ENCODE measurements at regions not wholly inside any gene's neighbourhood (a gene's known extent, or its start where the extent isn't known, plus 50 kb on each side); places are given as distances from the start of the nearest gene placed in this dataset.

DNA sequence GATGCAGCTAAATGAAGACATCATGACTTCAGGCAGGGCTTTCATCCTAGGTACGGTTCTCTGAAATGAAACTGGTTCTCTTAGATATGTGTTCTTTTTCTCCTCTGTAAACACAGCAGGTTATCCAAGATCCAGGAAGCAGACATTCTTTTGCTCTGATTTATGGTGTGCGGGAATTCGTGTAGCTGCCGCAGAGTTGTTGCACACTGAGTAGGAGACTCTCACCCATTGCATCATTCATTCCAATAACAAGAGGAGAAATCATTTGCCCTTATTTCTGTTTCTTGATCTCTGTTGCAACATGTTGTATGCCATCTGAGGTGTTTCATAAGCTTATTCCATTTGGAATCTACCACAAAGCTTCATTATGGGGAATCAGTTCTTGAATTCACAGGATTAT, 133.6 kb upstream of the VCX2 start:
- H3K36me3 Mint-ChIP-seq (ENCODE audit: insufficient read depth in 1 of 3, low read depth in 3 of 3): no peaks in the 10 kb centered on the region
- no peaks in the 10 kb centered on the region; a peak in 2 of 5 replicates for H3K9me3 Mint-ChIP-seq
- no peak overlapping the region for H2BK15ac ChIP-seq (ENCODE audit: low read depth, low read length)
- H3T11ph ChIP-seq (ENCODE audit: low read length): no peak overlapping the region
- no peak overlapping the region for H2AFZ ChIP-seq (ENCODE audit: low read length)
- H3K27me3 Mint-ChIP-seq (ENCODE audit: low read depth): no peaks in the 10 kb centered on the region
- DNase-seq: no peak
- no peaks in the 10 kb centered on the region for H3K9me3 ChIP-seq (ENCODE audit: control insufficient read depth, low read depth, low read length)
- no peak overlapping the region for H2BK20ac ChIP-seq (ENCODE audit: low read depth, low read length, poor library complexity, severe bottlenecking)
- no peak overlapping the region for H3K18ac ChIP-seq (ENCODE audit: insufficient read length, low read depth, low read length)
- no peak overlapping the region for H3K4me3 Mint-ChIP-seq
- no peak overlapping the region for H4K8ac ChIP-seq (replicated peaks; ENCODE audit: insufficient read length, low read depth, low read length)
- H3K23me2 ChIP-seq (ENCODE audit: insufficient read length, low read depth, low read length, poor library complexity, severe bottlenecking): no peaks in the 10 kb centered on the region
- no peak overlapping the region for H3K4me2 ChIP-seq (ENCODE audit: insufficient read depth, insufficient read length, low read length)
- H4K20me1 ChIP-seq (ENCODE audit: control insufficient read depth, insufficient read depth, insufficient read length): no peaks in the 10 kb centered on the region
- no peak overlapping the region for H3K9ac ChIP-seq (ENCODE audit: extremely low read depth, insufficient read length, low read length)
- H4K91ac ChIP-seq (ENCODE audit: insufficient read length, low read depth, low read length): no peak overlapping the region
- H2BK120ac ChIP-seq (ENCODE audit: low read depth, low read length, poor library complexity, severe bottlenecking): no peak overlapping the region
- no peaks in the 10 kb centered on the region for H3K27me3 ChIP-seq (ENCODE audit: insufficient read depth, low read length)
- H3K4me1 ChIP-seq (ENCODE audit: insufficient read depth, low read length): no peaks in the 10 kb centered on the region
- H3K56ac ChIP-seq (ENCODE audit: insufficient read length, low read depth, low read length): no peak overlapping the region
- no peaks in the 10 kb centered on the region for H3K79me2 ChIP-seq (ENCODE audit: insufficient read depth, low read length)
- H3K14ac ChIP-seq (ENCODE audit: insufficient read depth, low read length): no peak overlapping the region
- H3K27ac Mint-ChIP-seq: no peak overlapping the region
- H2AK5ac ChIP-seq (ENCODE audit: insufficient read length, low read length): no peak overlapping the region
- TF ChIP-seq CTCF (conservative IDR thresholded peaks at IDR 0.05): no peak
- H2BK12ac ChIP-seq (ENCODE audit: insufficient read length, low read depth, low read length): no peak overlapping the region
- H3K79me1 ChIP-seq (ENCODE audit: insufficient read depth, low read depth, low read length, poor library complexity, severe bottlenecking): no peaks in the 10 kb centered on the region
- no peak overlapping the region for H2BK5ac ChIP-seq (ENCODE audit: insufficient read length, low read length)
- WGBS (ENCODE audit: extremely low coverage, insufficient read length, low lambda C conversion rate): no CpG with 5 or more reads among the region's 4 CpGs
- H3K27ac ChIP-seq (ENCODE audit: insufficient read length, low read depth, low read length): no peak overlapping the region
- no peak overlapping the region for H3K4ac ChIP-seq (ENCODE audit: low read depth, low read length)
- H4K5ac ChIP-seq (ENCODE audit: insufficient read length, low read depth, low read length): no peak overlapping the region
- no peaks in the 10 kb centered on the region for H3K4me1 Mint-ChIP-seq
- no peak overlapping the region for H3K23ac ChIP-seq (ENCODE audit: insufficient read length, low read depth, low read length)

Data from H9 (cell line).